ENCODE measurements at regions not wholly inside any gene's neighbourhood (a gene's known extent, or its start where the extent isn't known, plus 50 kb on each side); places are given as distances from the start of the nearest gene placed in this dataset.
"Not testable (repeated sequence)": the region's sequence is repeated elsewhere in the genome, so short reads cannot be mapped to it uniquely, and the experiment has no call there.

GRCh38 chr14:29027941-29028705 is 261.5 kb downstream of the FOXG1 start:
- H4K20me1 ChIP-seq (replicated peaks in 1 of 2; ENCODE audit: control insufficient read depth in 1 of 2, insufficient read depth in 2 of 2, low read length in 2 of 2); H3K36me3 ChIP-seq (ENCODE audit: control insufficient read depth in 2 of 4, insufficient read depth in 4 of 4, low read length in 3 of 4); H4K91ac ChIP-seq (replicated peaks; ENCODE audit: insufficient read length, low read length); H3K9me3 ChIP-seq (ENCODE audit: insufficient read depth in 2 of 2, low read depth in 1 of 2, low read length in 1 of 2); FAIRE-seq; H2BK12ac ChIP-seq (ENCODE audit: low read depth, low read length); H3K27ac ChIP-seq (ENCODE audit: low read depth, low read length); H3K14ac ChIP-seq (ENCODE audit: insufficient read length); H2BK15ac ChIP-seq (ENCODE audit: low read length); DNase-seq (ENCODE audit: low read depth in 1 of 2, low spot score in 2 of 2); H3K79me2 ChIP-seq (ENCODE audit: control insufficient read depth in 1 of 2, insufficient read depth in 2 of 2, low read length in 2 of 2); H3K79me1 ChIP-seq (ENCODE audit: low read depth, low read length); H3K27me3 ChIP-seq (replicated peaks in 1 of 4; ENCODE audit: control insufficient read depth in 3 of 4, extremely low read depth in 1 of 4, insufficient read depth in 3 of 4, low read length in 3 of 4); H3K4me1 ChIP-seq (replicated peaks in 1 of 4; ENCODE audit: control insufficient read depth in 3 of 4, insufficient read depth in 4 of 4, low read length in 3 of 4); H3K56ac ChIP-seq (replicated peaks; ENCODE audit: insufficient read length, low read depth, low read length); H3K9ac ChIP-seq (replicated peaks in 1 of 4; ENCODE audit: extremely low read depth in 1 of 4, low read depth in 3 of 4, low read length in 3 of 4); H3K23ac ChIP-seq (ENCODE audit: insufficient read length); POLR2A ChIA-PET (ENCODE audit: partially characterized antibody); H2BK20ac ChIP-seq (ENCODE audit: low read length); H3K23me2 ChIP-seq (ENCODE audit: low read depth, low read length); H3K4ac ChIP-seq (replicated peaks; ENCODE audit: insufficient read length, low read depth, low read length); H2BK120ac ChIP-seq (replicated peaks; ENCODE audit: low read depth, low read length); H4K5ac ChIP-seq (ENCODE audit: insufficient read length, low read depth, low read length); H2BK5ac ChIP-seq (ENCODE audit: low read depth, low read length); H2AK5ac ChIP-seq (ENCODE audit: low read depth, low read length); H4K8ac ChIP-seq (ENCODE audit: extremely low read depth, insufficient read depth, low read length); H3K18ac ChIP-seq (ENCODE audit: extremely low read depth, low read length): not testable (repeated sequence)
- Histone ChIP-seq H3K4me2 (ENCODE audit: insufficient read depth in 1 of 2, low read depth in 2 of 2, low read length in 2 of 2) (peak overlapping the region in 1 of 2 experiments; percentile 50; a peak in 1 of 4 replicates), H3K4me3 (ENCODE audit: extremely low read depth in 1 of 4, insufficient read depth in 2 of 4, low read depth in 3 of 4, low read length in 4 of 4) (peak overlapping the region in 1 of 4 experiments; percentile 13; a peak in 1 of 8 replicates), H2AFZ (ENCODE audit: low read length) (peak overlapping the region; percentile 99; the same call in 1 of the 2 replicates)
- CTCF ChIA-PET (ENCODE audit: partially characterized antibody), result interaction anchor here (0.6 to 1.6 kb wide), 3 partner anchors 13 to 1502 kb away, joined by 3 read pairs; no protein-coding TSS in a partner anchor
- WGBS, 2 experiments (ENCODE audit: extremely low coverage in 1 of 2, insufficient coverage in 1 of 2, insufficient read length in 1 of 2, insufficient replicate concordance in 2 of 2, low coverage in 1 of 2, low lambda C conversion rate in 2 of 2, missing lambda C conversion rate in 1 of 2), result 93% methylated on average over 2 of the region's 2 CpGs; no CpG with 5 or more reads in 1 of the 2 experiments
